ENCODE measurements at regions not wholly inside any gene's neighbourhood (a gene's known extent, or its start where the extent isn't known, plus 50 kb on each side); places are given as distances from the start of the nearest gene placed in this dataset.

DNA sequence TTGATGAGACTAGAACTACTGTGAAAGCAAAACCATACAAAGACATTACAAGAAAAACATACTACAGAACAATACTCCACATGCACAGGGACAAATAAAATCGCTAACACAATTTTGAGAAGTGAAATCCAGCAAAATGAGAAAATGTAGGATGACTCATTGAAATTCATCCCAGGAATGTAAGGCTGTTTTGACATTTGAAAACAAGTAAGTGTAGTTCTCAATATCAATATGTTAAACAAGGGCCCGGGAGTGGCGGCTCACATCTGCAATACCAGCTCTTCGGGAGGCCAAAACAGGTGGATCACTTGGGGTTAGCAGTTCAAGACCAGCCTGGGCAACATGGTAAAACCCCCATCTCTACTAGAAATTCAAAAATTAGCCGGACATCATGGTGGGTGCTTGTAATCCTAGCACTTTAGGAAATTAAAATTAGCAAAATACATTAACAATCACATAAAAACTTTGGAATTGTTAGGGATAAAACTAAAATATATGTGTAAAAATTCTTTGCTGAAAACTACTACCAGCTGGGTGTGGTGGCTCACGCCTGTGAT is 113.7 kb upstream of the ADARB2 start (continued):
- TF ChIP-seq, protein P1, sequence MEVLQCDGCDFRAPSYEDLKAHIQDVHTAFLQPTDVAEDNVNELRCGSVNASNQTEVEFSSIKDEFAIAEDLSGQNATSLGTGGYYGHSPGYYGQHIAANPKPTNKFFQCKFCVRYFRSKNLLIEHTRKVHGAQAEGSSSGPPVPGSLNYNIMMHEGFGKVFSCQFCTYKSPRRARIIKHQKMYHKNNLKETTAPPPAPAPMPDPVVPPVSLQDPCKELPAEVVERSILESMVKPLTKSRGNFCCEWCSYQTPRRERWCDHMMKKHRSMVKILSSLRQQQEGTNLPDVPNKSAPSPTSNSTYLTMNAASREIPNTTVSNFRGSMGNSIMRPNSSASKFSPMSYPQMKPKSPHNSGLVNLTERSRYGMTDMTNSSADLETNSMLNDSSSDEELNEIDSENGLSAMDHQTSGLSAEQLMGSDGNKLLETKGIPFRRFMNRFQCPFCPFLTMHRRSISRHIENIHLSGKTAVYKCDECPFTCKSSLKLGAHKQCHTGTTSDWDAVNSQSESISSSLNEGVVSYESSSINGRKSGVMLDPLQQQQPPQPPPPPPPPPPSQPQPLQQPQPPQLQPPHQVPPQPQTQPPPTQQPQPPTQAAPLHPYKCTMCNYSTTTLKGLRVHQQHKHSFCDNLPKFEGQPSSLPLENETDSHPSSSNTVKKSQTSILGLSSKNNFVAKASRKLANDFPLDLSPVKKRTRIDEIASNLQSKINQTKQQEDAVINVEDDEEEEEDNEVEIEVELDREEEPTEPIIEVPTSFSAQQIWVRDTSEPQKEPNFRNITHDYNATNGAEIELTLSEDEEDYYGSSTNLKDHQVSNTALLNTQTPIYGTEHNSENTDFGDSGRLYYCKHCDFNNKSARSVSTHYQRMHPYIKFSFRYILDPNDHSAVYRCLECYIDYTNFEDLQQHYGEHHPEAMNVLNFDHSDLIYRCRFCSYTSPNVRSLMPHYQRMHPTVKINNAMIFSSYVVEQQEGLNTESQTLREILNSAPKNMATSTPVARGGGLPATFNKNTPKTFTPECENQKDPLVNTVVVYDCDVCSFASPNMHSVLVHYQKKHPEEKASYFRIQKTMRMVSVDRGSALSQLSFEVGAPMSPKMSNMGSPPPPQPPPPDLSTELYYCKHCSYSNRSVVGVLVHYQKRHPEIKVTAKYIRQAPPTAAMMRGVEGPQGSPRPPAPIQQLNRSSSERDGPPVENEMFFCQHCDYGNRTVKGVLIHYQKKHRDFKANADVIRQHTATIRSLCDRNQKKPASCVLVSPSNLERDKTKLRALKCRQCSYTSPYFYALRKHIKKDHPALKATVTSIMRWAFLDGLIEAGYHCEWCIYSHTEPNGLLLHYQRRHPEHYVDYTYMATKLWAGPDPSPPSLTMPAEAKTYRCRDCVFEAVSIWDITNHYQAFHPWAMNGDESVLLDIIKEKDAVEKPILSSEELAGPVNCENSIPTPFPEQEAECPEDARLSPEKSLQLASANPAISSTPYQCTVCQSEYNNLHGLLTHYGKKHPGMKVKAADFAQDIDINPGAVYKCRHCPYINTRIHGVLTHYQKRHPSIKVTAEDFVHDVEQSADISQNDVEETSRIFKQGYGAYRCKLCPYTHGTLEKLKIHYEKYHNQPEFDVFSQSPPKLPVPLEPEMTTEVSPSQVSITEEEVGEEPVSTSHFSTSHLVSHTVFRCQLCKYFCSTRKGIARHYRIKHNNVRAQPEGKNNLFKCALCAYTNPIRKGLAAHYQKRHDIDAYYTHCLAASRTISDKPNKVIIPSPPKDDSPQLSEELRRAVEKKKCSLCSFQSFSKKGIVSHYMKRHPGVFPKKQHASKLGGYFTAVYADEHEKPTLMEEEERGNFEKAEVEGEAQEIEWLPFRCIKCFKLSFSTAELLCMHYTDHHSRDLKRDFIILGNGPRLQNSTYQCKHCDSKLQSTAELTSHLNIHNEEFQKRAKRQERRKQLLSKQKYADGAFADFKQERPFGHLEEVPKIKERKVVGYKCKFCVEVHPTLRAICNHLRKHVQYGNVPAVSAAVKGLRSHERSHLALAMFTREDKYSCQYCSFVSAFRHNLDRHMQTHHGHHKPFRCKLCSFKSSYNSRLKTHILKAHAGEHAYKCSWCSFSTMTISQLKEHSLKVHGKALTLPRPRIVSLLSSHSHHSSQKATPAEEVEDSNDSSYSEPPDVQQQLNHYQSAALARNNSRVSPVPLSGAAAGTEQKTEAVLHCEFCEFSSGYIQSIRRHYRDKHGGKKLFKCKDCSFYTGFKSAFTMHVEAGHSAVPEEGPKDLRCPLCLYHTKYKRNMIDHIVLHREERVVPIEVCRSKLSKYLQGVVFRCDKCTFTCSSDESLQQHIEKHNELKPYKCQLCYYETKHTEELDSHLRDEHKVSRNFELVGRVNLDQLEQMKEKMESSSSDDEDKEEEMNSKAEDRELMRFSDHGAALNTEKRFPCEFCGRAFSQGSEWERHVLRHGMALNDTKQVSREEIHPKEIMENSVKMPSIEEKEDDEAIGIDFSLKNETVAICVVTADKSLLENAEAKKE (CRISPR knock-in tag; IDR thresholded peaks at IDR 0.05) = no peak
- TF ChIP-seq, protein P2, sequence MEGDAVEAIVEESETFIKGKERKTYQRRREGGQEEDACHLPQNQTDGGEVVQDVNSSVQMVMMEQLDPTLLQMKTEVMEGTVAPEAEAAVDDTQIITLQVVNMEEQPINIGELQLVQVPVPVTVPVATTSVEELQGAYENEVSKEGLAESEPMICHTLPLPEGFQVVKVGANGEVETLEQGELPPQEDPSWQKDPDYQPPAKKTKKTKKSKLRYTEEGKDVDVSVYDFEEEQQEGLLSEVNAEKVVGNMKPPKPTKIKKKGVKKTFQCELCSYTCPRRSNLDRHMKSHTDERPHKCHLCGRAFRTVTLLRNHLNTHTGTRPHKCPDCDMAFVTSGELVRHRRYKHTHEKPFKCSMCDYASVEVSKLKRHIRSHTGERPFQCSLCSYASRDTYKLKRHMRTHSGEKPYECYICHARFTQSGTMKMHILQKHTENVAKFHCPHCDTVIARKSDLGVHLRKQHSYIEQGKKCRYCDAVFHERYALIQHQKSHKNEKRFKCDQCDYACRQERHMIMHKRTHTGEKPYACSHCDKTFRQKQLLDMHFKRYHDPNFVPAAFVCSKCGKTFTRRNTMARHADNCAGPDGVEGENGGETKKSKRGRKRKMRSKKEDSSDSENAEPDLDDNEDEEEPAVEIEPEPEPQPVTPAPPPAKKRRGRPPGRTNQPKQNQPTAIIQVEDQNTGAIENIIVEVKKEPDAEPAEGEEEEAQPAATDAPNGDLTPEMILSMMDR (conservative IDR thresholded peaks at IDR 0.05; ENCODE audit: low read depth in 2 of 2) = no peak
- no peak for TF ChIP-seq EZH2phosphoT487 (IDR thresholded peaks at IDR 0.05; ENCODE audit: unreplicated experiment)

DNA sequence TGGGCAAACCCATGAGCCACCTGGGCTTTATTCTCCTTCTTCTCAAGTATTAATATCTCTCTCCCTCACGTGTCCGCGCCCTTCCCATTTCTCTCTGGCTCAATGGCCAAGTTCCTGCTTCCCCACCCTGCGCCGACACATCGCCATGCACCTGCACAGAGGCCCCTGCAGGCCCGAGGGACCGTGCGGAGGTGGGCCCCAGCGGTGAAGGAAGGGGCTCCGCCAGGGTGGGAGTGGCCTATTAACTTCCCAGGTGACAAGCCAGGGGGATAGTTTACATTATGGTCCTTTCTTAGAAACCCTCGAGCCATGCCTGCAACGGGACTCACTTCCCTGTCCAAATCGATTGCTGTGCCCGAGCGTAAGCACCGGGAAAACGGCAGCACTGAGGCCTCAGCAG is 110.0 kb upstream of the ADARB2 start:
- no peak overlapping the region for H3K27ac ChIP-seq (ENCODE audit: low read depth)
- Mint-ChIP-seq H3K9me3 (no peaks in the 10 kb centered on the region), H3K4me3 (no peak overlapping the region), H3K27ac (no peak overlapping the region), H3K27me3 (ENCODE audit: insufficient read depth, low read depth, poor library complexity) (no peaks in the 10 kb centered on the region), H3K4me1 (no peaks in the 10 kb centered on the region), H3K36me3 (ENCODE audit: low read depth) (no peaks in the 10 kb centered on the region)
- no peaks in the 10 kb centered on the region for H4K20me1 ChIP-seq (replicated peaks; ENCODE audit: insufficient read depth)
- DNase-seq (ENCODE audit: low spot score) (no peak), ATAC-seq (peak; percentile 44; the same call in 2 of the 3 replicates)
- no peak overlapping the region for H3K4me2 ChIP-seq
- no peaks in the 10 kb centered on the region for H3K9me2 ChIP-seq (ENCODE audit: insufficient read depth)
- H3F3A ChIP-seq (replicated peaks; ENCODE audit: low read depth) = no peaks in the 10 kb centered on the region
- 0 out of 2 replicates have a peak overlapping the region, but pooled peaks have one; percentile 43 for H2AFZ ChIP-seq
- no peaks in the 10 kb centered on the region for H3K27me3 ChIP-seq (ENCODE audit: insufficient read depth)
- H3K4me3 ChIP-seq = no peak overlapping the region
- no peaks in the 10 kb centered on the region for H3K36me3 ChIP-seq (ENCODE audit: insufficient read depth)
- no peaks in the 10 kb centered on the region for H3K79me2 ChIP-seq (replicated peaks; ENCODE audit: insufficient read depth)
- no peaks in the 10 kb centered on the region for H3K4me1 ChIP-seq (ENCODE audit: insufficient read depth)
- no peak for TF ChIP-seq EZH2 (IDR thresholded peaks at IDR 0.05; ENCODE audit: low read depth, unreplicated experiment)
- no peak for TF ChIP-seq ZNF331 (CRISPR knock-in tag; IDR thresholded peaks at IDR 0.05; ENCODE audit: low read depth)
- TF ChIP-seq STAT1 (IDR thresholded peaks at IDR 0.05; ENCODE audit: unreplicated experiment) = no peak
- no peak for TF ChIP-seq JUNB (IDR thresholded peaks at IDR 0.05; ENCODE audit: unreplicated experiment)
- TF ChIP-seq, protein P3, sequence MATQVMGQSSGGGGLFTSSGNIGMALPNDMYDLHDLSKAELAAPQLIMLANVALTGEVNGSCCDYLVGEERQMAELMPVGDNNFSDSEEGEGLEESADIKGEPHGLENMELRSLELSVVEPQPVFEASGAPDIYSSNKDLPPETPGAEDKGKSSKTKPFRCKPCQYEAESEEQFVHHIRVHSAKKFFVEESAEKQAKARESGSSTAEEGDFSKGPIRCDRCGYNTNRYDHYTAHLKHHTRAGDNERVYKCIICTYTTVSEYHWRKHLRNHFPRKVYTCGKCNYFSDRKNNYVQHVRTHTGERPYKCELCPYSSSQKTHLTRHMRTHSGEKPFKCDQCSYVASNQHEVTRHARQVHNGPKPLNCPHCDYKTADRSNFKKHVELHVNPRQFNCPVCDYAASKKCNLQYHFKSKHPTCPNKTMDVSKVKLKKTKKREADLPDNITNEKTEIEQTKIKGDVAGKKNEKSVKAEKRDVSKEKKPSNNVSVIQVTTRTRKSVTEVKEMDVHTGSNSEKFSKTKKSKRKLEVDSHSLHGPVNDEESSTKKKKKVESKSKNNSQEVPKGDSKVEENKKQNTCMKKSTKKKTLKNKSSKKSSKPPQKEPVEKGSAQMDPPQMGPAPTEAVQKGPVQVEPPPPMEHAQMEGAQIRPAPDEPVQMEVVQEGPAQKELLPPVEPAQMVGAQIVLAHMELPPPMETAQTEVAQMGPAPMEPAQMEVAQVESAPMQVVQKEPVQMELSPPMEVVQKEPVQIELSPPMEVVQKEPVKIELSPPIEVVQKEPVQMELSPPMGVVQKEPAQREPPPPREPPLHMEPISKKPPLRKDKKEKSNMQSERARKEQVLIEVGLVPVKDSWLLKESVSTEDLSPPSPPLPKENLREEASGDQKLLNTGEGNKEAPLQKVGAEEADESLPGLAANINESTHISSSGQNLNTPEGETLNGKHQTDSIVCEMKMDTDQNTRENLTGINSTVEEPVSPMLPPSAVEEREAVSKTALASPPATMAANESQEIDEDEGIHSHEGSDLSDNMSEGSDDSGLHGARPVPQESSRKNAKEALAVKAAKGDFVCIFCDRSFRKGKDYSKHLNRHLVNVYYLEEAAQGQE (IDR thresholded peaks at IDR 0.05; ENCODE audit: unreplicated experiment) = no peak
- TF ChIP-seq NANOG (IDR thresholded peaks at IDR 0.05; ENCODE audit: borderline replicate concordance) = no peak
